Effector memory CD4-positive, alpha-beta T cell (primary cell): ENCODE measurements at regions not wholly inside any gene's neighbourhood (a gene's known extent, or its start where the extent isn't known, plus 50 kb on each side); places are given as distances from the start of the nearest gene placed in this dataset.

Experiments
- DNase-seq, 3 donors: peaks; one replicate each; pipeline ENCODE4 v3.0.0-alpha.2; 2020
- H3K27ac ChIP-seq: 2 replicates; pipeline ENCODE4 v1.7.0; 2013; ENCODE audit warnings: mild to moderate bottlenecking, low read length, moderate library complexity; ENCODE audit not compliant: insufficient read depth, poor library complexity, severe bottlenecking
- H3K27me3 ChIP-seq: replicated peaks from 2 replicates; pipeline ENCODE4 v1.7.0; 2013; ENCODE audit warnings: mild to moderate bottlenecking, low read length; ENCODE audit not compliant: insufficient read depth, control insufficient read depth, poor library complexity, severe bottlenecking
- H3K36me3 ChIP-seq: 2 replicates; pipeline ENCODE4 v1.7.0; 2013; ENCODE audit warnings: mild to moderate bottlenecking, low read length, moderate library complexity; ENCODE audit not compliant: control insufficient read depth, insufficient read depth
- H3K4me1 ChIP-seq: 2 replicates; pipeline ENCODE4 v1.7.0; 2013; ENCODE audit warnings: low read length, mild to moderate bottlenecking; ENCODE audit not compliant: control insufficient read depth, insufficient read depth, poor library complexity, severe bottlenecking
- H3K4me3 ChIP-seq: 2 replicates; pipeline ENCODE4 v1.7.0; 2013; ENCODE audit warnings: low read length, low read depth, mild to moderate bottlenecking; ENCODE audit not compliant: insufficient read depth, poor library complexity, severe bottlenecking
- H3K9me3 ChIP-seq: 2 replicates; pipeline ENCODE4 v1.7.0; 2013; ENCODE audit warnings: mild to moderate bottlenecking, low read length, moderate library complexity; ENCODE audit not compliant: control insufficient read depth

- Histone ChIP-seq H3K4me1 (no peaks in the 10 kb centered on the region), H3K36me3 (no peaks in the 10 kb centered on the region), H3K9me3 (no peaks in the 10 kb centered on the region), H3K27ac (no peak overlapping the region), H3K4me3 (no peak overlapping the region), H3K27me3 (no peaks in the 10 kb centered on the region)
- DNase-seq, result no peak
These were observed 335.1 kb downstream of the HDGFL1 start for GRCh38 chr6:22904431-22904830.

GRCh38 chr6:22906091-22906549 is 336.8 kb downstream of the HDGFL1 start:
- Histone ChIP-seq H3K27me3 (no peaks in the 10 kb centered on the region), H3K4me1 (no peaks in the 10 kb centered on the region), H3K36me3 (no peaks in the 10 kb centered on the region), H3K4me3 (no peak overlapping the region), H3K9me3 (no peaks in the 10 kb centered on the region), H3K27ac (no peak overlapping the region)
- no peak for DNase-seq

- H3K27me3 ChIP-seq, result no peaks in the 10 kb centered on the region
- no peaks in the 10 kb centered on the region for H3K36me3 ChIP-seq
- no peaks in the 10 kb centered on the region for H3K4me1 ChIP-seq
- no peak overlapping the region for H3K27ac ChIP-seq
- no peak overlapping the region for H3K4me3 ChIP-seq
- H3K9me3 ChIP-seq, result no peaks in the 10 kb centered on the region
- DNase-seq, result no peak
These were observed 337.7 kb downstream of the HDGFL1 start for GRCh38 chr6:22907085-22907484.

- no peaks in the 10 kb centered on the region for H3K36me3 ChIP-seq
- no peak for DNase-seq
- H3K4me3 ChIP-seq, result no peak overlapping the region
- no peaks in the 10 kb centered on the region for H3K9me3 ChIP-seq
- H3K4me1 ChIP-seq, result no peaks in the 10 kb centered on the region
- no peak overlapping the region for H3K27ac ChIP-seq
- no peaks in the 10 kb centered on the region for H3K27me3 ChIP-seq
These were observed 341.0 kb downstream of the HDGFL1 start for GRCh38 chr6:22910370-22910769.

- Histone ChIP-seq H3K9me3 (no peaks in the 10 kb centered on the region), H3K4me1 (no peaks in the 10 kb centered on the region), H3K4me3 (no peak overlapping the region), H3K36me3 (no peaks in the 10 kb centered on the region), H3K27ac (no peak overlapping the region), H3K27me3 (no peaks in the 10 kb centered on the region)
- DNase-seq, result no peak
These were observed 344.2 kb downstream of the HDGFL1 start for GRCh38 chr6:22913612-22914011.

GRCh38 chr6:22917344-22917743 is 348.0 kb downstream of the HDGFL1 start:
- Histone ChIP-seq H3K36me3 (no peaks in the 10 kb centered on the region), H3K4me3 (no peak overlapping the region), H3K27ac (no peak overlapping the region), H3K4me1 (no peaks in the 10 kb centered on the region), H3K9me3 (no peaks in the 10 kb centered on the region), H3K27me3 (no peaks in the 10 kb centered on the region)
- DNase-seq, result no peak

- DNase-seq, result no peak
- H3K4me3 ChIP-seq, result no peak overlapping the region
These were observed 352.5 kb downstream of the HDGFL1 start for GRCh38 chr6:22921828-22922227.

GRCh38 chr6:22925304-22925835 is 356.0 kb downstream of the HDGFL1 start:
- Histone ChIP-seq H3K27me3 (no peaks in the 10 kb centered on the region), H3K4me3 (no peak overlapping the region), H3K36me3 (no peaks in the 10 kb centered on the region), H3K9me3 (no peaks in the 10 kb centered on the region), H3K27ac (no peak overlapping the region), H3K4me1 (no peaks in the 10 kb centered on the region)
- DNase-seq, result no peak

More at GRCh38 chr6:22921828-22922227, 352.5 kb downstream of the HDGFL1 start:
- Histone ChIP-seq H3K36me3 (no peaks in the 10 kb centered on the region), H3K27ac (no peak overlapping the region), H3K9me3 (no peaks in the 10 kb centered on the region), H3K4me1 (no peaks in the 10 kb centered on the region), H3K27me3 (no peaks in the 10 kb centered on the region)

- H3K27ac ChIP-seq, result no peak overlapping the region
- no peaks in the 10 kb centered on the region for H3K9me3 ChIP-seq
- H3K4me3 ChIP-seq, result no peak overlapping the region
- H3K36me3 ChIP-seq, result no peaks in the 10 kb centered on the region
- H3K27me3 ChIP-seq, result no peaks in the 10 kb centered on the region
- no peaks in the 10 kb centered on the region for H3K4me1 ChIP-seq
- DNase-seq, result no peak
These were observed 356.8 kb downstream of the HDGFL1 start for GRCh38 chr6:22925920-22926789.

- no peaks in the 10 kb centered on the region for H3K9me3 ChIP-seq
- no peak for DNase-seq
- no peak overlapping the region for H3K27ac ChIP-seq
- H3K4me1 ChIP-seq, result no peaks in the 10 kb centered on the region
- no peaks in the 10 kb centered on the region for H3K27me3 ChIP-seq
- no peaks in the 10 kb centered on the region for H3K36me3 ChIP-seq
- H3K4me3 ChIP-seq, result no peak overlapping the region
These were observed 357.5 kb downstream of the HDGFL1 start for GRCh38 chr6:22926790-22927354.
